ENCODE measurements at regions not wholly inside any gene's neighbourhood (a gene's known extent, or its start where the extent isn't known, plus 50 kb on each side); places are given as distances from the start of the nearest gene placed in this dataset.
A peak's percentile ranks its signal among the peaks of the same experiment; 100 is the strongest.

- H3K79me1 ChIP-seq (ENCODE audit: low read length): no peaks in the 10 kb centered on the region
- no peak overlapping the region for H2BK15ac ChIP-seq (replicated peaks; ENCODE audit: low read depth)
- H3K4me3 ChIP-seq (ENCODE audit: low read length): no peak overlapping the region
- H3K4me1 ChIP-seq (ENCODE audit: control insufficient read depth, low read depth, low read length): no peaks in the 10 kb centered on the region
- H2AK5ac ChIP-seq (ENCODE audit: low read length): no peak overlapping the region
- H4K8ac ChIP-seq (ENCODE audit: low read depth, low read length): no peak overlapping the region
- H3K36me3 ChIP-seq (ENCODE audit: control insufficient read depth, insufficient read depth, low read length): no peaks in the 10 kb centered on the region
- no peak overlapping the region for H3K4me2 ChIP-seq (ENCODE audit: low read length)
- no peak overlapping the region for H3K4ac ChIP-seq (ENCODE audit: low read depth, low read length)
- H3K27ac ChIP-seq (ENCODE audit: low read depth, low read length): no peak overlapping the region
- no peak overlapping the region for H2BK120ac ChIP-seq (ENCODE audit: low read depth, low read length)
- H3K79me2 ChIP-seq (ENCODE audit: control insufficient read depth, insufficient read depth, low read length): no peaks in the 10 kb centered on the region
- no peak overlapping the region for H2BK5ac ChIP-seq (ENCODE audit: low read length)
- H4K5ac ChIP-seq (ENCODE audit: low read length): no peak overlapping the region
- no peaks in the 10 kb centered on the region for H3K27me3 ChIP-seq (ENCODE audit: insufficient read depth, low read length, poor library complexity)
- no peak for DNase-seq
- no peak overlapping the region for H3K23ac ChIP-seq (ENCODE audit: low read length)
- H3K18ac ChIP-seq (ENCODE audit: low read length): no peak overlapping the region
- no peak overlapping the region for H3K9ac ChIP-seq (ENCODE audit: low read length)
- no CpG with 5 or more reads among the region's 4 CpGs for WGBS (ENCODE audit: extremely low coverage, insufficient coverage, low lambda C conversion rate)
- no peak overlapping the region for H3K56ac ChIP-seq (ENCODE audit: low read length)
These were observed 148.6 kb upstream of the ZNF804B start for GRCh38 chr7:88610942-88611341.

- no peaks in the 10 kb centered on the region for H3K36me3 ChIP-seq (ENCODE audit: control insufficient read depth, insufficient read depth, low read length)
- peaks cover 3% of the 10 kb centered on the region for H3K4me1 ChIP-seq (ENCODE audit: control insufficient read depth, low read depth, low read length)
- H2BK120ac ChIP-seq (ENCODE audit: low read depth, low read length): no peak overlapping the region
- no peak overlapping the region for H3K9ac ChIP-seq (ENCODE audit: low read length)
- H2BK5ac ChIP-seq (ENCODE audit: low read length): no peak overlapping the region
- H4K5ac ChIP-seq (ENCODE audit: low read length): no peak overlapping the region
- H3K79me2 ChIP-seq (ENCODE audit: control insufficient read depth, insufficient read depth, low read length): no peaks in the 10 kb centered on the region
- no peak overlapping the region for H4K8ac ChIP-seq (ENCODE audit: low read depth, low read length)
- no peak overlapping the region for H3K23ac ChIP-seq (ENCODE audit: low read length)
- H2AK5ac ChIP-seq (ENCODE audit: low read length): no peak overlapping the region
- no peak overlapping the region for H3K4ac ChIP-seq (ENCODE audit: low read depth, low read length)
- no peak overlapping the region for H3K4me3 ChIP-seq (ENCODE audit: low read length)
- no peaks in the 10 kb centered on the region for H3K27me3 ChIP-seq (ENCODE audit: insufficient read depth, low read length, poor library complexity)
- no CpG with 5 or more reads among the region's 4 CpGs for whole genome bisulfite sequencing (ENCODE audit: extremely low coverage, insufficient coverage, low lambda C conversion rate)
- H2BK15ac ChIP-seq (replicated peaks; ENCODE audit: low read depth): no peak overlapping the region
- no peak overlapping the region for H3K56ac ChIP-seq (ENCODE audit: low read length)
- no peak for DNase-seq
- no peak overlapping the region for H3K18ac ChIP-seq (ENCODE audit: low read length)
- no peak overlapping the region for H3K27ac ChIP-seq (ENCODE audit: low read depth, low read length)
- H3K4me2 ChIP-seq (ENCODE audit: low read length): no peak overlapping the region
- H3K79me1 ChIP-seq (ENCODE audit: low read length): no peaks in the 10 kb centered on the region
These were observed 158.8 kb upstream of the ZNF804B start for GRCh38 chr7:88600695-88601094.

GRCh38 chr7:88599528-88599927, 160.0 kb upstream of the ZNF804B start:
- Histone ChIP-seq H2AK5ac (ENCODE audit: low read length) (no peak overlapping the region), H3K4ac (ENCODE audit: low read depth, low read length) (no peak overlapping the region), H3K79me2 (ENCODE audit: control insufficient read depth, insufficient read depth, low read length) (no peaks in the 10 kb centered on the region), H3K4me1 (ENCODE audit: control insufficient read depth, low read depth, low read length) (peaks cover 3% of the 10 kb centered on the region), H3K79me1 (ENCODE audit: low read length) (no peaks in the 10 kb centered on the region), H2BK15ac (replicated peaks; ENCODE audit: low read depth) (no peak overlapping the region), H2BK120ac (ENCODE audit: low read depth, low read length) (no peak overlapping the region), H3K4me2 (ENCODE audit: low read length) (no peak overlapping the region), H3K36me3 (ENCODE audit: control insufficient read depth, insufficient read depth, low read length) (no peaks in the 10 kb centered on the region), H3K9ac (ENCODE audit: low read length) (no peak overlapping the region), H3K23ac (ENCODE audit: low read length) (no peak overlapping the region), H3K56ac (ENCODE audit: low read length) (no peak overlapping the region), H3K4me3 (ENCODE audit: low read length) (no peak overlapping the region), H3K18ac (ENCODE audit: low read length) (no peak overlapping the region), H3K27me3 (ENCODE audit: insufficient read depth, low read length, poor library complexity) (no peaks in the 10 kb centered on the region), H4K5ac (ENCODE audit: low read length) (no peak overlapping the region), H2BK5ac (ENCODE audit: low read length) (no peak overlapping the region), H4K8ac (ENCODE audit: low read depth, low read length) (no peak overlapping the region), H3K27ac (ENCODE audit: low read depth, low read length) (no peak overlapping the region)
- peak; percentile 70 for DNase-seq
- WGBS (ENCODE audit: extremely low coverage, insufficient coverage, low lambda C conversion rate): no CpG with 5 or more reads among the region's 3 CpGs

- Histone ChIP-seq H2AK5ac (ENCODE audit: low read length) (no peak overlapping the region), H3K4me3 (ENCODE audit: low read length) (no peak overlapping the region), H3K4me1 (ENCODE audit: control insufficient read depth, low read depth, low read length) (peaks cover 2% of the 10 kb centered on the region), H3K27me3 (ENCODE audit: insufficient read depth, low read length, poor library complexity) (no peaks in the 10 kb centered on the region), H3K4me2 (ENCODE audit: low read length) (no peak overlapping the region), H3K27ac (ENCODE audit: low read depth, low read length) (no peak overlapping the region), H2BK5ac (ENCODE audit: low read length) (no peak overlapping the region), H3K79me1 (ENCODE audit: low read length) (no peaks in the 10 kb centered on the region), H3K23ac (ENCODE audit: low read length) (no peak overlapping the region), H3K36me3 (ENCODE audit: control insufficient read depth, insufficient read depth, low read length) (no peaks in the 10 kb centered on the region), H2BK120ac (ENCODE audit: low read depth, low read length) (no peak overlapping the region), H3K79me2 (ENCODE audit: control insufficient read depth, insufficient read depth, low read length) (no peaks in the 10 kb centered on the region), H2BK15ac (replicated peaks; ENCODE audit: low read depth) (no peak overlapping the region), H3K56ac (ENCODE audit: low read length) (no peak overlapping the region), H3K9ac (ENCODE audit: low read length) (no peak overlapping the region), H4K5ac (ENCODE audit: low read length) (no peak overlapping the region), H4K8ac (ENCODE audit: low read depth, low read length) (no peak overlapping the region), H3K18ac (ENCODE audit: low read length) (no peak overlapping the region), H3K4ac (ENCODE audit: low read depth, low read length) (no peak overlapping the region)
- no CpG with 5 or more reads among the region's 2 CpGs for WGBS (ENCODE audit: extremely low coverage, insufficient coverage, low lambda C conversion rate)
- DNase-seq: no peak
These were observed 161.5 kb upstream of the ZNF804B start for GRCh38 chr7:88597941-88598425.

- Histone ChIP-seq H3K27me3 (ENCODE audit: insufficient read depth, low read length, poor library complexity) (no peaks in the 10 kb centered on the region), H3K56ac (ENCODE audit: low read length) (no peak overlapping the region), H3K4me3 (ENCODE audit: low read length) (no peak overlapping the region), H3K79me1 (ENCODE audit: low read length) (no peaks in the 10 kb centered on the region), H3K27ac (ENCODE audit: low read depth, low read length) (no peak overlapping the region), H4K5ac (ENCODE audit: low read length) (no peak overlapping the region), H3K36me3 (ENCODE audit: control insufficient read depth, insufficient read depth, low read length) (no peaks in the 10 kb centered on the region), H2BK5ac (ENCODE audit: low read length) (no peak overlapping the region), H3K4me2 (ENCODE audit: low read length) (no peak overlapping the region), H3K18ac (ENCODE audit: low read length) (no peak overlapping the region), H4K8ac (ENCODE audit: low read depth, low read length) (no peak overlapping the region), H3K79me2 (ENCODE audit: control insufficient read depth, insufficient read depth, low read length) (no peaks in the 10 kb centered on the region), H3K4me1 (ENCODE audit: control insufficient read depth, low read depth, low read length) (no peaks in the 10 kb centered on the region), H3K9ac (ENCODE audit: low read length) (no peak overlapping the region), H2BK15ac (replicated peaks; ENCODE audit: low read depth) (no peak overlapping the region), H3K4ac (ENCODE audit: low read depth, low read length) (no peak overlapping the region), H2AK5ac (ENCODE audit: low read length) (no peak overlapping the region), H3K23ac (ENCODE audit: low read length) (no peak overlapping the region), H2BK120ac (ENCODE audit: low read depth, low read length) (no peak overlapping the region)
- no CpG with 5 or more reads among the region's 2 CpGs for WGBS (ENCODE audit: extremely low coverage, insufficient coverage, low lambda C conversion rate)
- DNase-seq: no peak
These were observed 168.5 kb upstream of the ZNF804B start for GRCh38 chr7:88590963-88591362.

GRCh38 chr7:88589927-88590326, 169.6 kb upstream of the ZNF804B start:
- Histone ChIP-seq H3K36me3 (ENCODE audit: control insufficient read depth, insufficient read depth, low read length) (no peaks in the 10 kb centered on the region), H3K23ac (ENCODE audit: low read length) (no peak overlapping the region), H3K4me2 (ENCODE audit: low read length) (no peak overlapping the region), H3K4me3 (ENCODE audit: low read length) (no peak overlapping the region), H3K27ac (ENCODE audit: low read depth, low read length) (no peak overlapping the region), H3K56ac (ENCODE audit: low read length) (no peak overlapping the region), H3K4ac (ENCODE audit: low read depth, low read length) (no peak overlapping the region), H3K9ac (ENCODE audit: low read length) (no peak overlapping the region), H3K79me1 (ENCODE audit: low read length) (no peaks in the 10 kb centered on the region), H3K79me2 (ENCODE audit: control insufficient read depth, insufficient read depth, low read length) (no peaks in the 10 kb centered on the region), H2BK5ac (ENCODE audit: low read length) (no peak overlapping the region), H4K8ac (ENCODE audit: low read depth, low read length) (no peak overlapping the region), H2BK15ac (replicated peaks; ENCODE audit: low read depth) (no peak overlapping the region), H2BK120ac (ENCODE audit: low read depth, low read length) (no peak overlapping the region), H3K27me3 (ENCODE audit: insufficient read depth, low read length, poor library complexity) (no peaks in the 10 kb centered on the region), H4K5ac (ENCODE audit: low read length) (no peak overlapping the region), H3K4me1 (ENCODE audit: control insufficient read depth, low read depth, low read length) (no peaks in the 10 kb centered on the region), H2AK5ac (ENCODE audit: low read length) (no peak overlapping the region), H3K18ac (ENCODE audit: low read length) (no peak overlapping the region)
- no CpG with 5 or more reads among the region's 1 CpG for WGBS (ENCODE audit: extremely low coverage, insufficient coverage, low lambda C conversion rate)
- no peak for DNase-seq
